Embryonic facial prominence (tissue), 1 donor: ENCODE measurements at regions not wholly inside any gene's neighbourhood (a gene's known extent, or its start where the extent isn't known, plus 50 kb on each side); places are given as distances from the start of the nearest gene placed in this dataset.

Experiments
- DNase-seq: peaks from one replicate; pipeline ENCODE4 v3.0.0-alpha.2; 2016; ENCODE audit errors: extremely low spot score

- DNase-seq = no peak
Observed at GRCh38 chr4:149296503-149296902, 519.1 kb downstream of the IQCM start.

GRCh38 chr4:149296084-149296483, 519.6 kb downstream of the IQCM start:
- DNase-seq = no peak

GRCh38 chr4:149294601-149295000, 521.0 kb downstream of the IQCM start:
- no peak for DNase-seq

- no peak for DNase-seq
Observed at GRCh38 chr4:149293046-149293649, 522.5 kb downstream of the IQCM start.

- no peak for DNase-seq
Observed at GRCh38 chr4:149292425-149293007, 523.1 kb downstream of the IQCM start.

GRCh38 chr4:149291463-149291862, 524.2 kb downstream of the IQCM start:
- DNase-seq = no peak

GRCh38 chr4:149280806-149281205, 534.8 kb downstream of the IQCM start:
- DNase-seq = no peak

GRCh38 chr4:149279776-149280175, 535.9 kb downstream of the IQCM start:
- DNase-seq = no peak

- DNase-seq = no peak
Observed at GRCh38 chr4:149279331-149279730, 536.3 kb downstream of the IQCM start.

GRCh38 chr4:149277705-149278104, 537.9 kb downstream of the IQCM start:
- no peak for DNase-seq

- DNase-seq = no peak
Observed at GRCh38 chr4:149269835-149270234, 545.8 kb downstream of the IQCM start.

GRCh38 chr4:149266301-149266700, 549.3 kb downstream of the IQCM start:
- no peak for DNase-seq

- no peak for DNase-seq
Observed at GRCh38 chr4:149265645-149266044, 550.0 kb downstream of the IQCM start.

- DNase-seq = no peak
Observed at GRCh38 chr4:149264093-149264733, 551.4 kb downstream of the IQCM start.

GRCh38 chr4:149248191-149248764, 567.4 kb downstream of the IQCM start:
- no peak for DNase-seq

GRCh38 chr4:149247164-149247563, 568.5 kb downstream of the IQCM start:
- no peak for DNase-seq

GRCh38 chr4:149245333-149245732, 570.3 kb downstream of the IQCM start:
- DNase-seq = no peak

- DNase-seq = no peak
Observed at GRCh38 chr4:149238097-149238496, 577.5 kb downstream of the IQCM start.

GRCh38 chr4:149234798-149235197, 580.8 kb downstream of the IQCM start:
- DNase-seq = no peak

GRCh38 chr4:149223659-149224058, 592.0 kb downstream of the IQCM start:
- DNase-seq = no peak

- no peak for DNase-seq
Observed at GRCh38 chr4:149218672-149219071, 597.0 kb downstream of the IQCM start.

GRCh38 chr4:149214301-149214700, 601.3 kb downstream of the IQCM start:
- DNase-seq = no peak

- DNase-seq = no peak
Observed at GRCh38 chr4:149211876-149212275, 603.8 kb downstream of the IQCM start.
